IPS-20b (cell line): ENCODE measurements at regions not wholly inside any gene's neighbourhood (a gene's known extent, or its start where the extent isn't known, plus 50 kb on each side); places are given as distances from the start of the nearest gene placed in this dataset.
"Not testable (repeated sequence)": the region's sequence is repeated elsewhere in the genome, so short reads cannot be mapped to it uniquely, and the experiment has no call there.

ENCODE experiments used
- H3K27ac ChIP-seq: one replicate; pipeline ENCODE4 v1.5.1; 2013; ENCODE audit warnings: low read length
- H3K27me3 ChIP-seq: 2 replicates; pipeline ENCODE4 v1.6.1; 2013; ENCODE audit warnings: mild to moderate bottlenecking, low read length, inconsistent platforms; ENCODE audit not compliant: insufficient read depth
- H3K36me3 ChIP-seq: 2 replicates; pipeline ENCODE4 v1.6.1; 2013; ENCODE audit warnings: low read depth, mild to moderate bottlenecking, inconsistent platforms, low read length, moderate library complexity; ENCODE audit not compliant: insufficient read depth
- H3K4me1 ChIP-seq: 2 replicates; pipeline ENCODE4 v1.6.1; 2013; ENCODE audit warnings: mild to moderate bottlenecking, control low read depth, inconsistent platforms, low read length, moderate library complexity; ENCODE audit not compliant: insufficient read depth
- H3K4me3 ChIP-seq: 2 replicates; pipeline ENCODE4 v1.5.1; 2013; ENCODE audit warnings: mild to moderate bottlenecking, low read length, inconsistent platforms
- H3K9ac ChIP-seq: 2 replicates; pipeline ENCODE4 v1.6.1; 2013; ENCODE audit warnings: low read depth, mild to moderate bottlenecking, inconsistent platforms, low read length, moderate library complexity
- H3K9me3 ChIP-seq: 2 replicates; pipeline ENCODE4 v1.6.1; 2013; ENCODE audit warnings: mild to moderate bottlenecking, low read depth, low read length, inconsistent platforms; ENCODE audit not compliant: insufficient read depth

GRCh38 chr14:83271663-83272062 lies 1738.0 kb upstream of the SEL1L start:
- Histone ChIP-seq H3K36me3 (no peaks in the 10 kb centered on the region), H3K9me3 (no peaks in the 10 kb centered on the region), H3K27ac (no peak overlapping the region), H3K4me3 (no peak overlapping the region), H3K27me3 (no peaks in the 10 kb centered on the region), H3K4me1 (no peaks in the 10 kb centered on the region), H3K9ac (no peak overlapping the region)

GRCh38 chr14:83280719-83281118 lies 1747.1 kb upstream of the SEL1L start:
- H3K36me3 ChIP-seq, result no peaks in the 10 kb centered on the region
- no peaks in the 10 kb centered on the region for H3K27me3 ChIP-seq
- no peak overlapping the region for H3K4me3 ChIP-seq
- H3K9me3 ChIP-seq, result no peaks in the 10 kb centered on the region
- H3K27ac ChIP-seq, result no peak overlapping the region
- no peaks in the 10 kb centered on the region for H3K4me1 ChIP-seq
- no peak overlapping the region for H3K9ac ChIP-seq

GRCh38 chr14:83282706-83283105 lies 1749.1 kb upstream of the SEL1L start:
- Histone ChIP-seq H3K27ac (no peak overlapping the region), H3K4me1 (no peaks in the 10 kb centered on the region), H3K36me3 (no peaks in the 10 kb centered on the region), H3K27me3 (no peaks in the 10 kb centered on the region), H3K4me3 (no peak overlapping the region), H3K9me3 (no peaks in the 10 kb centered on the region), H3K9ac (no peak overlapping the region)

GRCh38 chr14:83287300-83287699 lies 1753.6 kb upstream of the SEL1L start:
- H3K4me3 ChIP-seq, result no peak overlapping the region
- H3K36me3 ChIP-seq, result no peaks in the 10 kb centered on the region
- no peaks in the 10 kb centered on the region for H3K27me3 ChIP-seq
- H3K9me3 ChIP-seq, result no peaks in the 10 kb centered on the region
- H3K27ac ChIP-seq, result no peak overlapping the region
- H3K9ac ChIP-seq, result no peak overlapping the region
- H3K4me1 ChIP-seq, result no peaks in the 10 kb centered on the region

GRCh38 chr14:83289390-83289789 lies 1755.7 kb upstream of the SEL1L start:
- Histone ChIP-seq H3K9me3 (no peaks in the 10 kb centered on the region), H3K4me3 (no peak overlapping the region), H3K27me3 (no peaks in the 10 kb centered on the region), H3K9ac (no peak overlapping the region), H3K27ac (no peak overlapping the region), H3K4me1 (no peaks in the 10 kb centered on the region), H3K36me3 (no peaks in the 10 kb centered on the region)

- Histone ChIP-seq H3K27me3 (no peaks in the 10 kb centered on the region), H3K27ac (no peak overlapping the region), H3K4me1 (no peaks in the 10 kb centered on the region), H3K9ac (no peak overlapping the region), H3K36me3 (no peaks in the 10 kb centered on the region), H3K9me3 (no peaks in the 10 kb centered on the region), H3K4me3 (no peak overlapping the region)
Observed at GRCh38 chr14:83289896-83290295, 1756.2 kb upstream of the SEL1L start.

GRCh38 chr14:83290447-83290846 lies 1756.8 kb upstream of the SEL1L start:
- no peaks in the 10 kb centered on the region for H3K9me3 ChIP-seq
- H3K4me3 ChIP-seq, result no peak overlapping the region
- no peaks in the 10 kb centered on the region for H3K4me1 ChIP-seq
- H3K36me3 ChIP-seq, result no peaks in the 10 kb centered on the region
- no peak overlapping the region for H3K9ac ChIP-seq
- H3K27me3 ChIP-seq, result no peaks in the 10 kb centered on the region
- H3K27ac ChIP-seq, result no peak overlapping the region

- no peaks in the 10 kb centered on the region for H3K36me3 ChIP-seq
- H3K4me1 ChIP-seq, result no peaks in the 10 kb centered on the region
- no peak overlapping the region for H3K9ac ChIP-seq
Observed at GRCh38 chr14:83291714-83292113, 1758.1 kb upstream of the SEL1L start.

GRCh38 chr14:83294941-83295340 lies 1761.3 kb upstream of the SEL1L start:
- Histone ChIP-seq H3K27ac (no peak overlapping the region), H3K4me3 (no peak overlapping the region), H3K4me1 (no peaks in the 10 kb centered on the region), H3K9me3 (no peaks in the 10 kb centered on the region), H3K9ac (no peak overlapping the region), H3K36me3 (no peaks in the 10 kb centered on the region), H3K27me3 (no peaks in the 10 kb centered on the region)

More at GRCh38 chr14:83291714-83292113, 1758.1 kb upstream of the SEL1L start:
- H3K9me3 ChIP-seq, result no peaks in the 10 kb centered on the region
- no peaks in the 10 kb centered on the region for H3K27me3 ChIP-seq
- H3K27ac ChIP-seq, result no peak overlapping the region
- no peak overlapping the region for H3K4me3 ChIP-seq

- Histone ChIP-seq H3K4me3 (no peak overlapping the region), H3K27me3 (no peaks in the 10 kb centered on the region), H3K27ac (no peak overlapping the region), H3K4me1 (no peaks in the 10 kb centered on the region), H3K9ac (no peak overlapping the region), H3K36me3 (no peaks in the 10 kb centered on the region), H3K9me3 (no peaks in the 10 kb centered on the region)
Observed at GRCh38 chr14:83297361-83297760, 1763.7 kb upstream of the SEL1L start.

GRCh38 chr14:83298016-83298415 lies 1764.4 kb upstream of the SEL1L start:
- not testable (repeated sequence) for H3K36me3 ChIP-seq, H3K9me3 ChIP-seq, H3K27me3 ChIP-seq, H3K9ac ChIP-seq, H3K27ac ChIP-seq, H3K4me1 ChIP-seq, H3K4me3 ChIP-seq

GRCh38 chr14:83300476-83301064 lies 1766.9 kb upstream of the SEL1L start:
- Histone ChIP-seq H3K9ac (no peak overlapping the region), H3K4me3 (no peak overlapping the region), H3K36me3 (no peaks in the 10 kb centered on the region), H3K4me1 (no peaks in the 10 kb centered on the region), H3K27ac (no peak overlapping the region), H3K9me3 (no peaks in the 10 kb centered on the region), H3K27me3 (no peaks in the 10 kb centered on the region)
